Left lung (tissue), 4 donors: ENCODE measurements at regions not wholly inside any gene's neighbourhood (a gene's known extent, or its start where the extent isn't known, plus 50 kb on each side); places are given as distances from the start of the nearest gene placed in this dataset.
"Not testable (repeated sequence)": the region's sequence is repeated elsewhere in the genome, so short reads cannot be mapped to it uniquely, and the experiment has no call there.

Experiments
- ATAC-seq: fragments of 200-7000 bp; cut with Tn5 transposase; one replicate; pipeline ENCODE4 v1.9.1; 2020; ENCODE audit warnings: moderate library complexity
- DNase-seq, 4 donors: peaks; one replicate each; pipeline ENCODE4 v3.0.0-alpha.2; 2013 to 2020
- H3K27ac ChIP-seq, 2 donors: fragments of 200-600 bp; sonication (generic) in 1 of 2; one replicate each; pipeline versions ENCODE4 v1.5.0 to v1.8.0; 2020 to 2021
- H3K27me3 ChIP-seq, 2 donors: fragments of 200-600 bp; sonication (generic) in 1 of 2; one replicate each; pipeline versions ENCODE4 v1.5.0 to v1.8.0; 2020 to 2021
- H3K36me3 ChIP-seq, 2 donors: fragments of 200-600 bp; sonication (generic) in 1 of 2; one replicate each; pipeline versions ENCODE4 v1.5.0 to v1.8.0; 2020 to 2021
- H3K4me1 ChIP-seq, 2 donors: fragments of 200-600 bp; one replicate each; pipeline ENCODE4 v1.8.0; 2021
- H3K4me3 ChIP-seq, 2 donors: fragments of 200-600 bp; sonication (generic) in 1 of 2; one replicate each; pipeline versions ENCODE4 v1.5.0 to v1.8.0; 2020 to 2021; ENCODE audit warnings: mild to moderate bottlenecking in 1 of 2
- H3K9me3 ChIP-seq, 2 donors: fragments of 200-600 bp; sonication (generic) in 1 of 2; one replicate each; pipeline versions ENCODE4 v1.5.0 to v1.8.0; 2020 to 2021
- intact Hi-C, 2 donors: fragments of 100-400 bp; cut with DNase I; formaldehyde crosslinking; loops; one replicate each; pipeline versions ENCODE4 v1.11.2 to v1.14.2; 2022
- TF ChIP-seq, protein P1 (sequence below), 2 donors: fragments of 200-600 bp; sonication (generic) in 1 of 2; IDR thresholded peaks; one replicate each; pipeline versions ENCODE4 v1.5.0 to v1.8.0; 2021; ENCODE audit warnings: antibody characterized with exemption in 2 of 2
- donor health status: DM: no; HTN: yes; CAD: no.
- donor health status: DM: no; HTN: no; CAD: no.

DNA sequence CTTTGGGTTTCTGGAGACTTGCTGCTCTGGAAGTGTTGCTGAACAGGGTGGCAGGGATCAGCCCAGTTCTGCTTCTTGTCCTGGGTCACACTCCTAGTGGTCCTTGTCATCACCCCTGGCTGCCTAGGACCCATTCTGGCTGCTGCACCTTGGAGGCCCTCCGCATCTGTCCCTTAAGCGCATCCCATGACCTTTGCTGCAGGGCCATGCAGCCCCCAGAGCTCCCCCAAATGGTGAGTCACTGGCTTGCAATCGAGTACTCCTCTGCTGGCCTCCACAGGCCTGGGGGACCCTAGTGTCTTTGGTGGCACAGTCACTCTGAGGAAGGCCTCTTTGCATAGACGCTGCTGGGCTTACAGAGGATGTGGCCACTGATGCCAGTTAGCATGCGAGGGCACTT lies 188.5 kb downstream of the ASB1 start:
- DNase-seq, result no peak
- no peaks in the 10 kb centered on the region for H3K27me3 ChIP-seq
- H3K9me3 ChIP-seq, result peaks cover 0 to 18% of the 10 kb centered on the region in 2 donors
- no peak for ATAC-seq
- no peaks in the 10 kb centered on the region for H3K36me3 ChIP-seq
- no peaks in the 10 kb centered on the region for H3K4me1 ChIP-seq
- TF ChIP-seq, protein P1, sequence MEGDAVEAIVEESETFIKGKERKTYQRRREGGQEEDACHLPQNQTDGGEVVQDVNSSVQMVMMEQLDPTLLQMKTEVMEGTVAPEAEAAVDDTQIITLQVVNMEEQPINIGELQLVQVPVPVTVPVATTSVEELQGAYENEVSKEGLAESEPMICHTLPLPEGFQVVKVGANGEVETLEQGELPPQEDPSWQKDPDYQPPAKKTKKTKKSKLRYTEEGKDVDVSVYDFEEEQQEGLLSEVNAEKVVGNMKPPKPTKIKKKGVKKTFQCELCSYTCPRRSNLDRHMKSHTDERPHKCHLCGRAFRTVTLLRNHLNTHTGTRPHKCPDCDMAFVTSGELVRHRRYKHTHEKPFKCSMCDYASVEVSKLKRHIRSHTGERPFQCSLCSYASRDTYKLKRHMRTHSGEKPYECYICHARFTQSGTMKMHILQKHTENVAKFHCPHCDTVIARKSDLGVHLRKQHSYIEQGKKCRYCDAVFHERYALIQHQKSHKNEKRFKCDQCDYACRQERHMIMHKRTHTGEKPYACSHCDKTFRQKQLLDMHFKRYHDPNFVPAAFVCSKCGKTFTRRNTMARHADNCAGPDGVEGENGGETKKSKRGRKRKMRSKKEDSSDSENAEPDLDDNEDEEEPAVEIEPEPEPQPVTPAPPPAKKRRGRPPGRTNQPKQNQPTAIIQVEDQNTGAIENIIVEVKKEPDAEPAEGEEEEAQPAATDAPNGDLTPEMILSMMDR (IDR thresholded peaks at IDR 0.05), result no peak
- intact Hi-C loops, result no loop called here
- no peak overlapping the region for H3K4me3 ChIP-seq
- H3K27ac ChIP-seq, result no peak overlapping the region

DNA sequence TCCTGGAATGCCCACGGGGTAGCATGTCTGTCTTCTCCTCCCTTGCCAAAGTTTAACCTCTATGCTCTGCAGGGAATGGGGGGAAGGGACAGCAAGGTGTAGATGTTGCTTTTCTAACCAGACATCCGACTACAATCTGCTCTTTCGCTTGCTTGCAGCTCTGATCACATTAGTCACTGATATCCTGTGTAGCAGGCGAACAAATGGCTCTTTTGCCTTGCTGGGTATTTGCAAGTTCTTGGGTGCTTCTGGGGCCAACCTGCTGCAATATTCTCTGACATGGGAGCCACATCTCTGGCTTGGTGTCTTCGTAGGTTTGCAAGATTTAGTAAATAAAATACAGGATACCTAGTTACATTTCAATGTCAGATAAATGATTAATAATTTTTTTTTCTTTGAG lies 190.0 kb downstream of the ASB1 start:
- Histone ChIP-seq H3K27me3 (no peaks in the 10 kb centered on the region), H3K36me3 (no peaks in the 10 kb centered on the region), H3K4me1 (no peaks in the 10 kb centered on the region), H3K27ac (no peak overlapping the region), H3K4me3 (no peak overlapping the region), H3K9me3 (peaks cover 0 to 8% of the 10 kb centered on the region in 2 donors)
- no peak for ATAC-seq
- intact Hi-C loops, result no loop called here
- TF ChIP-seq, protein P1 (IDR thresholded peaks at IDR 0.05), result no peak
- DNase-seq, result no peak

DNA sequence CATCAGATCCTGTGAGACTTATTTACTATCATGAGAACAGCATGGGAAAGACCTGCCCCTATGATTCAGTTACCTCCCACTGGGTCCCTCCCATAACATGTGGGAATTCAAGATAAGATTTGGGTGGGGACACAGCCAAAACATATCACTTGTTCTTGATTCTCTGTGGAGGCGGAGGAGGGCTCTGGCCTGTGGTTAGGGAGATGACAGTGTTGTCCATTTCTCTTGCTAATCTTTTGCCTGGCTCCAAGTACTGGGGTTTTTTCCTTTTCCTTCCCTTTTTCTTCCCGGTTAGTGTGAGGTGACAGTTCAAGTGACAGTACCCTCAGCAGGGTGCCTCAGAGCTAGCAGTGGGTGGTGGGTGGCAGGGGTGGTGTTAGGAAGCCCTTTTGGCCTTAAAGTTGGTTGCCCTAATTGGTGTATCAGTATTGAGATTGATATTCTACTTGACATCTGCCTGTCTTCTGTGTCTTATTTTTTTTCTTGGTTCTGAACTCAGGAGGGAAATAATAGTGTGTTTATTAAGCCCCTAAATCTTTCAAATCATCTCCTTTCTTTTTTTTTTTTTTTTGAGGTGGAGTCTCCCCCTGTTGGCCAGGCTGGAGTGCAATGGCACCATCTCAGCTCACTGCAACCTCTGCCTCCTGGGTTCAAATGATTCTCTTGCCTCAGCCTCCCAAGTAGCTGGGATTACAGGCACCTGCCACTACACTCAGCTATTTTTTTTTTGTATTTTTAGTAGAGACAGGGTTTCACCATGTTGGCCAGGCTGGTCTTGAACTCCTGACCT lies 192.0 kb downstream of the ASB1 start:
- H3K27me3 ChIP-seq, H3K4me3 ChIP-seq, H3K36me3 ChIP-seq, H3K4me1 ChIP-seq, intact Hi-C loops, DNase-seq, H3K9me3 ChIP-seq, H3K27ac ChIP-seq, ATAC-seq: not testable (repeated sequence)

DNA sequence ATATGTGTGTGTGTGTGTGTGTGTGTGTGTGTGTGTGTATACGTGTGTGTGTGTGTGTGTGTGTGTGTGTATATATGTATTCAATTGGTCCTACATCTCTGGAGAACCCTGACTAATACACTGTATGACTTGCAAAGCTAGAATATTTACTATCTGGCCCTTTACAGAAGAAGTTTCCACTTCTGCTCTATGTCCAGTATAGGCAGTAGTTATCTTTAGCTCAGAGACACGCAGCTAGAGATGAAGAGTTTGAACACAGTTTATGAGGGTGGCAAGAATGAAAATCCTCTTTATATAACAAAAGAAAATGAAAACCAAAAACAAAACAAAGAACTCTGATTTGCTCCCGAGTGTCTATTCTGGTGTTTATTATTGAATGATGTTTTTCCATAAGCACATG lies 201.2 kb downstream of the ASB1 start:
- H3K4me1 ChIP-seq, result no peaks in the 10 kb centered on the region
- ATAC-seq (no peak), DNase-seq (no peak)

DNA sequence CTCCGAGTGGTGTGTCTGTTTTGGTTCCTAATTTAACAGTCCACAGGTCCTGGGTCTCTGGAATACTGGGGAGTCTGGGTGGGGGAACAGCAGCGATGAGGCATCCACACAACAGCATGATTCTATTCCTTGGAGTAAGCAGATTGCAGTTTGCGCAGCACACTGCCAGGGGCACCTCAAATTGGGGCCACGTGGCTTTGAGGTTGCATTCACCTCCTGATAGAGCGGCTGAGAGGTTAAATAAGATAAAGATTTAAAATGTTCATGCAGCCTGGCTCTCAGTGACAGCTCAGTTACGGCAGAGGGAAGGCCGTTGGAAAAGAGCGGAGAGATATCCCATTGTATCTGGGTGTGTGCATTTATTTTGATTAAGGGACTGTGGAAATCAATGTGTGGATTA lies 202.3 kb downstream of the ASB1 start:
- ATAC-seq, result no peak
- H3K27ac ChIP-seq, result no peak overlapping the region
- H3K9me3 ChIP-seq, result peaks cover 0 to 3% of the 10 kb centered on the region in 2 donors
- TF ChIP-seq, protein P1 (IDR thresholded peaks at IDR 0.05), result no peak
- intact Hi-C loops, result no loop called here
- no peaks in the 10 kb centered on the region for H3K36me3 ChIP-seq
- no peak overlapping the region for H3K4me3 ChIP-seq
- no peak for DNase-seq
- no peaks in the 10 kb centered on the region for H3K4me1 ChIP-seq
- no peaks in the 10 kb centered on the region for H3K27me3 ChIP-seq

More for the DNA sequence above, 201.2 kb downstream of the ASB1 start:
- Histone ChIP-seq H3K4me3 (no peak overlapping the region), H3K27ac (no peak overlapping the region), H3K36me3 (no peaks in the 10 kb centered on the region), H3K27me3 (no peaks in the 10 kb centered on the region), H3K9me3 (peaks cover 0 to 3% of the 10 kb centered on the region in 2 donors)
- TF ChIP-seq, protein P1 (IDR thresholded peaks at IDR 0.05), result no peak
- intact Hi-C loops, result no loop called here
